Hepatocyte (in vitro differentiated cells): ENCODE measurements at regions not wholly inside any gene's neighbourhood (a gene's known extent, or its start where the extent isn't known, plus 50 kb on each side); places are given as distances from the start of the nearest gene placed in this dataset.

Experiments used
- EZH2phosphoT487 ChIP-seq: fragments of 200-600 bp; sonication (generic); IDR thresholded peaks from one replicate; pipeline ENCODE4 v1.6.1; 2018; ENCODE audit warnings: antibody characterized with exemption, mild to moderate bottlenecking, low read depth, moderate library complexity; ENCODE audit not compliant: unreplicated experiment, severe bottlenecking
- TF ChIP-seq, protein P1 (sequence below): fragments of 200-600 bp; sonication (generic); IDR thresholded peaks from 2 replicates; pipeline ENCODE4 v1.5.1; 2016; ENCODE audit warnings: antibody characterized with exemption, mild to moderate bottlenecking; ENCODE audit not compliant: poor library complexity

DNA sequence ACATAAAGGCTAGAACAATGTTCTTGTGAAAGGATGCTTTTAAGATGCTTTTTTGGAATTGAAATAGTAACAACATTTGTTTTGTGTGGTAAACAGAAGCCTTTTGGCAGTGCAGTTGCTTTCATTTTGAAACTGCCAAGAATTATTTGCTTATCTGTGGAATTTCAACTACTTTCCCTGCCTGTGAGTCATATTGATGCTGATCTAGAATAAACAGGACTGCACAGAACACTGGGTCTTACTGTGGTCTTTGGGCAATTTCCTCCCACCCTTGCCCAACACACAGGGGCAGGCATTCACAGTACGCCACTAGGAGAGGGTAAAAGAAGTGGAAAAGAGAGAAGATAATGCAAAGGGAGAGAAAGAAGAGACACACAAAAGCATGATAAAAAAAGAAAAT lies 483.7 kb downstream of the ELAVL2 start:
- TF ChIP-seq, protein P1, sequence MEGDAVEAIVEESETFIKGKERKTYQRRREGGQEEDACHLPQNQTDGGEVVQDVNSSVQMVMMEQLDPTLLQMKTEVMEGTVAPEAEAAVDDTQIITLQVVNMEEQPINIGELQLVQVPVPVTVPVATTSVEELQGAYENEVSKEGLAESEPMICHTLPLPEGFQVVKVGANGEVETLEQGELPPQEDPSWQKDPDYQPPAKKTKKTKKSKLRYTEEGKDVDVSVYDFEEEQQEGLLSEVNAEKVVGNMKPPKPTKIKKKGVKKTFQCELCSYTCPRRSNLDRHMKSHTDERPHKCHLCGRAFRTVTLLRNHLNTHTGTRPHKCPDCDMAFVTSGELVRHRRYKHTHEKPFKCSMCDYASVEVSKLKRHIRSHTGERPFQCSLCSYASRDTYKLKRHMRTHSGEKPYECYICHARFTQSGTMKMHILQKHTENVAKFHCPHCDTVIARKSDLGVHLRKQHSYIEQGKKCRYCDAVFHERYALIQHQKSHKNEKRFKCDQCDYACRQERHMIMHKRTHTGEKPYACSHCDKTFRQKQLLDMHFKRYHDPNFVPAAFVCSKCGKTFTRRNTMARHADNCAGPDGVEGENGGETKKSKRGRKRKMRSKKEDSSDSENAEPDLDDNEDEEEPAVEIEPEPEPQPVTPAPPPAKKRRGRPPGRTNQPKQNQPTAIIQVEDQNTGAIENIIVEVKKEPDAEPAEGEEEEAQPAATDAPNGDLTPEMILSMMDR = no peak
- TF ChIP-seq EZH2phosphoT487 = no peak
